ENCODE measurements at regions not wholly inside any gene's neighbourhood (a gene's known extent, or its start where the extent isn't known, plus 50 kb on each side); places are given as distances from the start of the nearest gene placed in this dataset.
"Not testable (repeated sequence)": the region's sequence is repeated elsewhere in the genome, so short reads cannot be mapped to it uniquely, and the experiment has no call there.

GRCh38 chr14:30270200-30271161, 288.5 kb upstream of the G2E3 start:
- peak; percentile 89 to 97 (median 90) for DNase-seq

- DNase-seq: peak in 1 of 3 experiments; percentile 75
These were observed 287.1 kb upstream of the G2E3 start for GRCh38 chr14:30271811-30272323.

GRCh38 chr14:30272848-30273832, 285.8 kb upstream of the G2E3 start:
- DNase-seq: peak in 2 of 3 experiments; percentile 87 to 99

- DNase-seq: no peak
These were observed 283.4 kb upstream of the G2E3 start for GRCh38 chr14:30275604-30276003.

GRCh38 chr14:30277268-30277667, 281.7 kb upstream of the G2E3 start:
- DNase-seq: no peak

- DNase-seq: not testable (repeated sequence)
These were observed 280.1 kb upstream of the G2E3 start for GRCh38 chr14:30278856-30279255.

GRCh38 chr14:30283822-30284446, 275.0 kb upstream of the G2E3 start:
- peak; percentile 17 to 61 (median 60) for DNase-seq

GRCh38 chr14:30284808-30285207, 274.1 kb upstream of the G2E3 start:
- no peak for DNase-seq

- no peak for DNase-seq
These were observed 271.1 kb upstream of the G2E3 start for GRCh38 chr14:30287579-30288445.

- DNase-seq: peak in 1 of 3 experiments; percentile 28
These were observed 269.0 kb upstream of the G2E3 start for GRCh38 chr14:30290001-30290400.

- no peak for DNase-seq
These were observed 267.7 kb upstream of the G2E3 start for GRCh38 chr14:30291216-30291615.

GRCh38 chr14:30292541-30292940, 266.4 kb upstream of the G2E3 start:
- DNase-seq: no peak

GRCh38 chr14:30295980-30296379, 263.0 kb upstream of the G2E3 start:
- DNase-seq: peak; percentile 67 to 93 (median 68)

- no peak for DNase-seq
These were observed 262.0 kb upstream of the G2E3 start for GRCh38 chr14:30296931-30297405.

- peak in 1 of 3 experiments; percentile 85 for DNase-seq
These were observed 260.8 kb upstream of the G2E3 start for GRCh38 chr14:30297876-30298795.

- no peak for DNase-seq
These were observed 259.0 kb upstream of the G2E3 start for GRCh38 chr14:30299915-30300314.

GRCh38 chr14:30303350-30303749, 255.6 kb upstream of the G2E3 start:
- no peak for DNase-seq

GRCh38 chr14:30305346-30305745, 253.6 kb upstream of the G2E3 start:
- peak in 2 of 3 experiments; percentile 27 to 56 for DNase-seq

GRCh38 chr14:30309405-30309804, 249.6 kb upstream of the G2E3 start:
- DNase-seq: no peak

GRCh38 chr14:30312214-30312613, 246.7 kb upstream of the G2E3 start:
- DNase-seq: no peak

Data from NCI-H1417 (cell line).